ENCODE measurements at regions not wholly inside any gene's neighbourhood (a gene's known extent, or its start where the extent isn't known, plus 50 kb on each side); places are given as distances from the start of the nearest gene placed in this dataset.

- no peak for TF ChIP-seq CTCF (IDR thresholded peaks at IDR 0.05)
- no peak for TF ChIP-seq POLR2AphosphoS5 (IDR thresholded peaks at IDR 0.05; ENCODE audit: low read depth, low read length)
- TF ChIP-seq REST (IDR thresholded peaks at IDR 0.05; ENCODE audit: insufficient read depth in 1 of 2, low read depth in 2 of 2, low read length in 1 of 2) = no peak
Measured at GRCh38 chr12:124627956-124628355, 60.5 kb upstream of the NCOR2 start.

Data from Panc1 (cell line).